Neural cell (in vitro differentiated cells): ENCODE measurements at regions not wholly inside any gene's neighbourhood (a gene's known extent, or its start where the extent isn't known, plus 50 kb on each side); places are given as distances from the start of the nearest gene placed in this dataset.

Experiments
- H2AFZ ChIP-seq: fragments of 200-600, 300-800 bp; sonication (generic), shearing (Covaris generic); 2 replicates; pipeline ENCODE4 v1.6.0; 2014; ENCODE audit warnings: low read depth, mild to moderate bottlenecking, antibody characterized with exemption, low read length, moderate library complexity
- H3F3A ChIP-seq: fragments of 200-600 bp; shearing (Covaris generic); 2 replicates; pipeline ENCODE4 v1.6.1; 2016; ENCODE audit warnings: mild to moderate bottlenecking, moderate library complexity, mixed read lengths, antibody characterized with exemption, low read length; ENCODE audit not compliant: insufficient read depth, poor library complexity, severe bottlenecking
- H3K27ac ChIP-seq: fragments of 200-600, 300-800 bp; sonication (generic), shearing (Covaris generic); 2 replicates; pipeline ENCODE4 v1.5.1; 2014; ENCODE audit warnings: mild to moderate bottlenecking, low read length, moderate library complexity
- H3K27me3 ChIP-seq: fragments of 300-800, 200-600 bp; sonication (generic), shearing (Covaris generic); 2 replicates; pipeline ENCODE4 v1.6.0; 2014; ENCODE audit warnings: mild to moderate bottlenecking, low read depth, low read length, moderate library complexity; ENCODE audit not compliant: insufficient read depth
- H3K36me3 ChIP-seq: fragments of 300-800, 200-600 bp; sonication (generic), shearing (Covaris generic); 2 replicates; pipeline ENCODE4 v1.5.1; 2014; ENCODE audit warnings: mild to moderate bottlenecking, antibody characterized with exemption, low read length, moderate library complexity; ENCODE audit not compliant: insufficient read depth
- H3K4me2 ChIP-seq: fragments of 300-800, 200-600 bp; sonication (generic), shearing (Covaris generic); 2 replicates; pipeline ENCODE4 v1.6.0; 2014; ENCODE audit warnings: mild to moderate bottlenecking, low read length
- H3K4me3 ChIP-seq: fragments of 300-800, 200-600 bp; sonication (generic), shearing (Covaris generic); 2 replicates; pipeline ENCODE4 v1.5.1; 2014; ENCODE audit warnings: mild to moderate bottlenecking, low read length, moderate library complexity
- H3K79me2 ChIP-seq: fragments of 200-600 bp; shearing (Covaris generic); replicated peaks from 2 replicates; pipeline ENCODE4 v1.6.0; 2014; ENCODE audit warnings: mild to moderate bottlenecking, low read length, moderate library complexity; ENCODE audit not compliant: insufficient read depth
- H3K9ac ChIP-seq: fragments of 300-800, 200-600 bp; sonication (generic), shearing (Covaris generic); 2 replicates; pipeline ENCODE4 v1.6.1; 2016; ENCODE audit warnings: mild to moderate bottlenecking, low read length, mixed read lengths
- H3K9me2 ChIP-seq: fragments of 200-600 bp; shearing (Covaris generic); 2 replicates; pipeline ENCODE4 v1.6.1; 2016; ENCODE audit warnings: mild to moderate bottlenecking, low read length, mixed read lengths; ENCODE audit not compliant: insufficient read depth
- H3K9me3 ChIP-seq: fragments of 200-600, 300-800 bp; sonication (generic), shearing (Covaris generic); 2 replicates; pipeline ENCODE4 v1.6.1; 2016; ENCODE audit warnings: mild to moderate bottlenecking, mixed run types, low read length, moderate library complexity, mixed read lengths
- H4K20me1 ChIP-seq: fragments of 200-600 bp; shearing (Covaris generic); 2 replicates; pipeline ENCODE4 v1.6.1; 2016; ENCODE audit warnings: mild to moderate bottlenecking, mixed run types; ENCODE audit not compliant: insufficient read depth
- EP300 ChIP-seq: fragments of 450-650 bp; conservative IDR thresholded peaks from 2 replicates; pipeline ENCODE4 v1.6.1; 2014; ENCODE audit warnings: antibody characterized with exemption, mild to moderate bottlenecking, moderate library complexity; ENCODE audit not compliant: poor library complexity, severe bottlenecking
- EZH2 ChIP-seq: fragments of 200-600, 300-800 bp; shearing (Covaris generic), sonication (generic); IDR thresholded peaks from 2 replicates; pipeline ENCODE4 v1.6.1; 2014; ENCODE audit warnings: antibody characterized with exemption, low read length, borderline replicate concordance, mild to moderate bottlenecking; ENCODE audit not compliant: insufficient read depth, poor library complexity, severe bottlenecking
- MXI1 ChIP-seq: fragments of 450-650 bp; conservative IDR thresholded peaks from 2 replicates; pipeline ENCODE4 v1.6.1; 2014; ENCODE audit warnings: antibody characterized with exemption, mild to moderate bottlenecking; ENCODE audit not compliant: poor library complexity, severe bottlenecking
- POLR2AphosphoS5 ChIP-seq: IDR thresholded peaks from 2 replicates; pipeline ENCODE4 v1.6.1; 2012
- RAD21 ChIP-seq: fragments of 450-650 bp; conservative IDR thresholded peaks from 2 replicates; pipeline ENCODE4 v1.6.1; 2014; ENCODE audit warnings: antibody characterized with exemption, mild to moderate bottlenecking, moderate library complexity
- REST ChIP-seq: IDR thresholded peaks from 2 replicates; pipeline ENCODE4 v1.6.1; 2012; ENCODE audit warnings: borderline replicate concordance
- SMC3 ChIP-seq: fragments of 450-650 bp; conservative IDR thresholded peaks from 2 replicates; pipeline ENCODE4 v1.6.1; 2014; ENCODE audit warnings: antibody characterized with exemption, mild to moderate bottlenecking, moderate library complexity; ENCODE audit not compliant: poor library complexity
- TAF1 ChIP-seq: IDR thresholded peaks from 2 replicates; pipeline ENCODE4 v1.6.1; 2012; ENCODE audit warnings: low read depth
- TF ChIP-seq, protein P1 (sequence below): fragments of 450-650 bp; IDR thresholded peaks from 2 replicates; pipeline ENCODE4 v1.5.1; 2014; ENCODE audit warnings: antibody characterized with exemption, mild to moderate bottlenecking, moderate library complexity; ENCODE audit not compliant: poor library complexity, severe bottlenecking

DNA sequence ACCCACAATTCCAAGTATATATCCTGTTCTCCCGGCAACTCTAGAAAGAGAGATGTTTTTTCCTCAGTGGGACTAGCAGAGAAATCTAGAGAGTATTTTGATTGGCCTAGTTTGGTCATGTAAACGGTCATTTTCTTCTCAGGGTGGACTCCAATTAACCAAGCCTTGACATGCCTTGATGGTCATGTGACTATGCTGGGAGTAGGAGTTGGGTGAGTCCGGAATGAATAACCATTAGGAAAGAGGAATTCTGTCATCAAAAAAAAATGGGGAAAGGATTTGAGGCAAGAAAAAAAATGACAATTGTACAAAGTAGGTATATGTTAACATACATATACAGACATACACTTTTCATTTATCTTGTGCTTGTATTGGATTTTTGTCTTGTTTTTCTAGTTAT lies 248.2 kb upstream of the CDH20 start:
- Histone ChIP-seq H3F3A (no peaks in the 10 kb centered on the region), H4K20me1 (no peaks in the 10 kb centered on the region), H3K4me3 (no peak overlapping the region), H3K9ac (no peak overlapping the region), H3K4me2 (no peak overlapping the region), H3K9me3 (no peaks in the 10 kb centered on the region), H3K36me3 (no peaks in the 10 kb centered on the region), H2AFZ (no peak overlapping the region), H3K27me3 (no peaks in the 10 kb centered on the region), H3K79me2 (no peaks in the 10 kb centered on the region), H3K9me2 (no peaks in the 10 kb centered on the region), H3K27ac (no peak overlapping the region)
- TF ChIP-seq, protein P1, sequence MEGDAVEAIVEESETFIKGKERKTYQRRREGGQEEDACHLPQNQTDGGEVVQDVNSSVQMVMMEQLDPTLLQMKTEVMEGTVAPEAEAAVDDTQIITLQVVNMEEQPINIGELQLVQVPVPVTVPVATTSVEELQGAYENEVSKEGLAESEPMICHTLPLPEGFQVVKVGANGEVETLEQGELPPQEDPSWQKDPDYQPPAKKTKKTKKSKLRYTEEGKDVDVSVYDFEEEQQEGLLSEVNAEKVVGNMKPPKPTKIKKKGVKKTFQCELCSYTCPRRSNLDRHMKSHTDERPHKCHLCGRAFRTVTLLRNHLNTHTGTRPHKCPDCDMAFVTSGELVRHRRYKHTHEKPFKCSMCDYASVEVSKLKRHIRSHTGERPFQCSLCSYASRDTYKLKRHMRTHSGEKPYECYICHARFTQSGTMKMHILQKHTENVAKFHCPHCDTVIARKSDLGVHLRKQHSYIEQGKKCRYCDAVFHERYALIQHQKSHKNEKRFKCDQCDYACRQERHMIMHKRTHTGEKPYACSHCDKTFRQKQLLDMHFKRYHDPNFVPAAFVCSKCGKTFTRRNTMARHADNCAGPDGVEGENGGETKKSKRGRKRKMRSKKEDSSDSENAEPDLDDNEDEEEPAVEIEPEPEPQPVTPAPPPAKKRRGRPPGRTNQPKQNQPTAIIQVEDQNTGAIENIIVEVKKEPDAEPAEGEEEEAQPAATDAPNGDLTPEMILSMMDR = no peak
- TF ChIP-seq REST = no peak
- TF ChIP-seq POLR2AphosphoS5 = no peak
- TF ChIP-seq EZH2 = no peak
- no peak for TF ChIP-seq MXI1
- TF ChIP-seq RAD21 = no peak
- TF ChIP-seq TAF1 = no peak

DNA sequence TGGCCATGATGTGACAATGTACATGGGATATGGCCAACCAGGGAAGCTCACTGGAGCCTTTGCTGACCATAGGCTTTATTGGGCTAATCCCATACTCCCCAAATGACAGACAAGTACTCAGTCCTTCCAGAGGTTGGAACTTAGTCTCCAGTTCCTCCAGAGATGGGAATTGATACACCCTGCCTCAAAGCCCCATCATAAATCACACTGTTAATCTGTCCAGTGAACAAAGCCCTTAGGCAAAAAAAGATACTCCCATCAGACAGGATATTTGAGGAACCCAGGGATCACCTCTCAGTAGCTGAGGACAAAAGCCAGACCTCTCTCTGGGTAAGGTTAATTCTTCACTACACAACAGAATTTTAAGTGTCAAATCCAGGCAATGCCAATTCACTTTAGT lies 247.5 kb upstream of the CDH20 start:
- H3K36me3 ChIP-seq = no peaks in the 10 kb centered on the region
- H3K27ac ChIP-seq = no peak overlapping the region
- H4K20me1 ChIP-seq = no peaks in the 10 kb centered on the region
- no peaks in the 10 kb centered on the region for H3K27me3 ChIP-seq
- no peak for TF ChIP-seq SMC3
- TF ChIP-seq REST = no peak
- TF ChIP-seq TAF1 = no peak
- TF ChIP-seq EP300 = no peak
- no peak for TF ChIP-seq RAD21
- TF ChIP-seq, protein P1 = no peak
- no peak for TF ChIP-seq MXI1
- no peak for TF ChIP-seq EZH2
- TF ChIP-seq POLR2AphosphoS5 = no peak
- no peaks in the 10 kb centered on the region for H3K9me3 ChIP-seq
- no peaks in the 10 kb centered on the region for H3K9me2 ChIP-seq
- H3K79me2 ChIP-seq = no peaks in the 10 kb centered on the region
- no peak overlapping the region for H2AFZ ChIP-seq
- H3K9ac ChIP-seq = no peak overlapping the region
- H3K4me3 ChIP-seq = no peak overlapping the region
- H3K4me2 ChIP-seq = no peak overlapping the region
- no peaks in the 10 kb centered on the region for H3F3A ChIP-seq
